ENCODE measurements at regions not wholly inside any gene's neighbourhood (a gene's known extent, or its start where the extent isn't known, plus 50 kb on each side); places are given as distances from the start of the nearest gene placed in this dataset.

DNA sequence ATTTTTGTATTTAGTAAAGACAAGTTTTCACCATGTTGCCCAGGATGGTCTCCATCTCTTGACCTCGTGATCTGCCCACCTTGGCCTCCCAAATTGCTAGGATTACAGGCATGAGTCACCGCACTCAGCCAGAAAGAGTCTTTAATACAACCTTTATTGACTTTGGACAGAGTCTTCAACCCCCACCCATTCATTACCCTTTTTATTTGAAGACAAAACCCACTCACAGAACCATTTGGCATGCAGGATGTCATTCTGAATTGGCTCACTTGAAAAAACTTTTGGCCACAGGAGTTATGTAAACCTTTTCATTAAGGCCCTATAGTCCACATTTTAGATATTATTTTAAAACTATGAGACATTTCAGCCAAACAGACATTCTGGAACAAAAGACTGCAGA is 217.9 kb upstream of the RND3 start:
- TF ChIP-seq, protein P1, sequence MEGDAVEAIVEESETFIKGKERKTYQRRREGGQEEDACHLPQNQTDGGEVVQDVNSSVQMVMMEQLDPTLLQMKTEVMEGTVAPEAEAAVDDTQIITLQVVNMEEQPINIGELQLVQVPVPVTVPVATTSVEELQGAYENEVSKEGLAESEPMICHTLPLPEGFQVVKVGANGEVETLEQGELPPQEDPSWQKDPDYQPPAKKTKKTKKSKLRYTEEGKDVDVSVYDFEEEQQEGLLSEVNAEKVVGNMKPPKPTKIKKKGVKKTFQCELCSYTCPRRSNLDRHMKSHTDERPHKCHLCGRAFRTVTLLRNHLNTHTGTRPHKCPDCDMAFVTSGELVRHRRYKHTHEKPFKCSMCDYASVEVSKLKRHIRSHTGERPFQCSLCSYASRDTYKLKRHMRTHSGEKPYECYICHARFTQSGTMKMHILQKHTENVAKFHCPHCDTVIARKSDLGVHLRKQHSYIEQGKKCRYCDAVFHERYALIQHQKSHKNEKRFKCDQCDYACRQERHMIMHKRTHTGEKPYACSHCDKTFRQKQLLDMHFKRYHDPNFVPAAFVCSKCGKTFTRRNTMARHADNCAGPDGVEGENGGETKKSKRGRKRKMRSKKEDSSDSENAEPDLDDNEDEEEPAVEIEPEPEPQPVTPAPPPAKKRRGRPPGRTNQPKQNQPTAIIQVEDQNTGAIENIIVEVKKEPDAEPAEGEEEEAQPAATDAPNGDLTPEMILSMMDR (IDR thresholded peaks at IDR 0.05; ENCODE audit: extremely low read depth, missing control alignments) = no peak
- DNase-seq (ENCODE audit: low spot score) = no peak

DNA sequence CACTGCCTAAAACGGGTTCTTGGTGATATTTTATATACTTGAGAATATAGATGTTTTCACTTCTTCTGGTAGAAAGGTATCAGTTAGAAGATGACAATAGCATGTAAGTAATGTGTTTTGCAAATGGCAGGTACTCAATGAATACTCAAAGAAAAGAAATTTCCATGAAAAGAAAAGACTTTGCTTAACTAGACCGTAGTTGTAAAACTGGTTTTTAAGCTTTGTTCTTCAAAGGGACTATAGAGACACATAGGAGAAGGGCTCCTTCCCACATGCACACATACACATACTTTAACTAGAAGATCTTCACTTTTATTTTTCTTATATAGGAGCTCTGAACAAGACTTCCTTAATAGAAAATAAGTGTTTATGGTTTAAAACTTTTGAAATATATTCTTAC is 215.3 kb upstream of the RND3 start:
- DNase-seq (ENCODE audit: low spot score) = no peak
- TF ChIP-seq, protein P1 (IDR thresholded peaks at IDR 0.05; ENCODE audit: extremely low read depth, missing control alignments) = no peak

DNA sequence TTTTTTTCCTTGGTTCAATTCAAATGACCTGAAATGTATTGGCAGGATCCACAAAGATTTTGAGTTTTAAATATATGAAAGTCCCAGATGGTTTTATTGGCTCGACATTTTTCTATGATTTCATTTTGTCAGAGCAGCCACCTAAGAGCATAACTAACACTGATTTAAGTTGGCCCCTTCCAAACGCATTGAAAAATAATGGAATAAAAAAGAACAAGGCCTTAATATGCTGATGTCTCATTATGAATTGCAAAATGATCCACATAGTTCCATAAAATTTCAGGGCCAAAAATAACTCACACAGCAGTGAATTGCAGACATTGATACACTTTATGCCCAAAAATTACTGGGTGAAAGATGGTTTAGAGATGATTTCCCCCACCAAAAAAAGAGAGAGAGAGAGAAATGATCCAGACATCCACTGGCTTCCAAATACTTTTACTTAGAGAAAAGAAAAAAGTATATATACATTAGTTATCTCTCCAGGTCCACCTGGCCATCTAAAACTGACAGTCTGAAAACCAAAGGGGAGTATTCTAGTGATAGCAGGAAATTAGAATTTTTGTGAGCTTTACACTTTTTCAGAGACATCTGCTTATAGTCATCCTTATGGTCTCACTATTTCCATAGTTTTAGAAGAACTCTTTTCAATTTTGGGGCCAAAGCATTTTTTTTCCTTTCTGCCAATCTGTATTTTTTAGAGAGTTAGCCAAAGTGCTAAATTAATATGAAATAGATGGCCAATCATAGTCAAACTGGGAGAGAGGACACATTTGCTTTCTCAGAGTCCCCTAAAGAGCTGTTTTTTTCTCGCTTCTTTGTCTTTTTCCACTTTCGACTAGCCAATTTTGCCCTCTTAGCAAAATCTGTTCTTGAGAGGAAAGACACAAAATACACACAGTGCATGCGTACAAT is 213.5 kb upstream of the RND3 start:
- TF ChIP-seq, protein P1 (IDR thresholded peaks at IDR 0.05; ENCODE audit: extremely low read depth, missing control alignments) = no peak
- no peak for DNase-seq (ENCODE audit: low spot score)

DNA sequence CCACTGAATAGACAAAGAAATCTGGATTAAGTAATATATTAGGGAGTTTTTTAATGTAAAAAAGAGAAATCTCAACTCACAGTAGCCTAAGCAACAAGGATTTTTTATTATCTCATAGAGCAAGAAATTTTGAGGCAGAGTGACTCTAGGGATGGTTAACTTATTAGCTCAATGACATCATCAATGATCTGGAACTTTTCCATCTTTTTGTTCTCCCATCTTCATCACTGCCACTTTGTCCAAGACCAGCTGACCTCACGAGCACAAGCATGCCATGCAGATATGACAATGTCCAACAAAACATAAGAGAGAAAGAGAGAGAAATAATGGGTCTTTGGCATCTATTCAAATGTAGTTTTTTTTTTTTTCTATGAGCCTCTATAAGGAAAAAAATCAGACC is 211.8 kb upstream of the RND3 start:
- DNase-seq (ENCODE audit: low spot score) = no peak
- TF ChIP-seq, protein P1 (IDR thresholded peaks at IDR 0.05; ENCODE audit: extremely low read depth, missing control alignments) = no peak

DNA sequence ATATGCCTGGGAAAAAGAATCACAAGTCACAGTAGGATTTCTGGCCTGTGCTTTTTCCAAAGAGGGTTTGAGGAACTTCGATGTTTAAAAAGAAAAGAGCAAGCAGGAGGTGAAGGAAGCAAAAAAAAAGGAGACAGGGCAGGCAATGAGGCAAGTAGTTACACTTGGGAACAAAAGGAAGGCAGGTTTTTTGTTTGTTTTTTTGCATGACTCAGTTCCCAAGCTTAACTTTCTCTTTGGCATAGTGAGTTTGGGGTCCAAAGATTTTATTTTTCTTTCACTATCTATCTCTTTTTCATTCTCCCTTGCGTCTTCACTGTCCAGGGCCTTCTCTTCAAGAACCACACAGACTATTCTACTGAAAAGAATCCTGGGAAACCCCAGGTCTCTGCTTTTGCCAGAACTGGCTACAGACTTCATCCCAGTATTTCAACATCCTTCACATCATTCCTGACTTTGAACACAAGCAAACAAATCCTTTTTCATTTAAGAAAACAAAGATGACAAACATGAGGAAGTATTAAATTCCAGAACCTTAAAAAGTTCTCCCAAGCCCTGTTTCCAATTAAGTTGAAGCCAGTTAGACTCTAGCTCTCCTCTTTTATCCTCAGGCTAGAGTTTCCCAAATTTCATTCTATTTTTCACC is 210.7 kb upstream of the RND3 start:
- no peak for DNase-seq (ENCODE audit: low spot score)
- TF ChIP-seq, protein P1 (IDR thresholded peaks at IDR 0.05; ENCODE audit: extremely low read depth, missing control alignments) = no peak

DNA sequence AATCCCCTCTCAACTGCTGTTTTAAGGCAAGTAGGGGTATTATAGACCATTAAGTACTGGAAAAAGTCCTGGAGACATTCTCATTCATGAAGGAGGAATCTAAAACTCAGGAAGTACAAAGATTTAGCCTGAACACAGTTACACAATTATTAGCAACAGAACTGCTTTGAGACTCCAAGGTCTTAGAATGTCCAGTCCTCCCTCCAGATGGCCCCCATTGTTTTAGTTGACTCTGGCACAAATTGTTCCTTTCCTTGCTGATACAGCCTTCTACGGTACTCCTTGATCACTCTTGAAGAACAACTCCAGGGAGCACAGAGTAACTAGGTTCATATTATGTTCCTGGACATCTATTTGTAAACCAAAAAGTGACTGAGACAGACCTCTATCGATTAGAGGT is 210.1 kb upstream of the RND3 start:
- TF ChIP-seq, protein P1 (IDR thresholded peaks at IDR 0.05; ENCODE audit: extremely low read depth, missing control alignments) = no peak
- no peak for DNase-seq (ENCODE audit: low spot score)

DNA sequence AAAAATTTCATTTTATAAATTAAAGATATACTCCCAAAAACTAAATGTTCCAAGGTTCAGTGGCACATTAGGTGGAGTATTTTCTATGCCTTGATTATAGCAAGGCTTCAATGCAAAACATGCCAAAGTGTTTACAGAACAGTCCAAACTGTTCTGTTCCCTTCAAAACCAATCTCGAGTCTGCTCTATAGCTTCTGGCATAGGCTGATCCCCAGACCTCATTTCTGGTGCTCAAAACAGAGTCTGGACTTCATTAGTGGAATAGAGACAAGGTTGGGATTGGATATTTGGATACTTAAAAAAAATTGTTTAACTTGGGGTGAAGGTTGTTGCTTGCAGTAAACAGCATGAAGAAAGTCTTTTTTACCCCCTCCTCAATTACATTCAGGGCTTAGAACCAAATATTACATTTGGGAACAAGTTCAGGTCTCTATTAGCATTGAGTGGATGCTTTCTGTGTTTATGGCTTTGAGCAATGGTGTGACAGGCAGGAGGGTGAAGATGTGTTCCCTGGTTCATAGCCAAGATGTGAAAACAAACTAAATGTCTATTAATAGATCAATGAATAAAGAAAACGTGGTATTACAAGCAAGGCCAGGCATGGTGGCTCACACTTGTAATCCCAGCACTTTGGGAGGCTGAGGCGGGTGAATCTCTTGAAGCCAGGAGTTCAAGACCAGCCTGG is 208.1 kb upstream of the RND3 start:
- TF ChIP-seq, protein P1 (IDR thresholded peaks at IDR 0.05; ENCODE audit: extremely low read depth, missing control alignments) = no peak
- no peak for DNase-seq (ENCODE audit: low spot score)
